ENCODE measurements at regions not wholly inside any gene's neighbourhood (a gene's known extent, or its start where the extent isn't known, plus 50 kb on each side); places are given as distances from the start of the nearest gene placed in this dataset.

DNA sequence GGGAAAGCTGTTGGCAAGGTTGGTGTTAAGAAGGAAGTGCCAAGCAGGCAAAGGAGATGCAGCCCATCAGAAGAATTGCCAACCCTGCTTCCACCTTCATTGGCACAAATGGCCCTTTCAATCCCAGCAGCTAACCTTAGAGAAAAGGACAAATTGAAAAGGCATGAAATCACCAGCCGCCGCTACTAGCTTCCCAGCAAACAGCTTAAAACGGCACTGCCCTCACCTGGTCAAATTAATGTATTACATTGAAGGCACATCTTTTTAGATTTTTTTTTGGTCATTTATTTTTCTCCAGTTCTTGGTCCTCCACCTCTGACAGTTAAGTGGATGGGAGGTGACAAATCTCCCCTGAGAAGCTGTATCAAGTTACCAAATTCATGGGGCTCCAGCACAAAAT is 51.0 kb upstream of the NHSL2 start:
- ATAC-seq (ENCODE audit: low FRiP score in 2 of 2) (peak in 1 of 2 donors; percentile 43), DNase-seq (no peak)
- WGBS, 2 donors, result 4 to 14% methylated on average over 3 of the region's 3 CpGs
- Histone ChIP-seq H3K36me3 (no peaks in the 10 kb centered on the region), H3K27me3 (no peaks in the 10 kb centered on the region), H3K9me3 (no peaks in the 10 kb centered on the region), H3K27ac (no peak overlapping the region), H3K4me3 (no peak overlapping the region), H3K4me1 (no peaks in the 10 kb centered on the region)
- TF ChIP-seq EP300 (IDR thresholded peaks at IDR 0.05) (no peak), CTCF (IDR thresholded peaks at IDR 0.05) (peak; percentile 14 to 47 (median 34)), POLR2A (IDR thresholded peaks at IDR 0.05) (no peak), POLR2AphosphoS5 (IDR thresholded peaks at IDR 0.05) (no peak)

Small RNA genes in the stretch of these regions (small RNA-seq; reads per million reads assigned to genes)
- 0 reads per million in 4 donors for gene BX276092.3

Measured in upper lobe of left lung (tissue), 6 donors.